ENCODE measurements at regions not wholly inside any gene's neighbourhood (a gene's known extent, or its start where the extent isn't known, plus 50 kb on each side); places are given as distances from the start of the nearest gene placed in this dataset.

DNA sequence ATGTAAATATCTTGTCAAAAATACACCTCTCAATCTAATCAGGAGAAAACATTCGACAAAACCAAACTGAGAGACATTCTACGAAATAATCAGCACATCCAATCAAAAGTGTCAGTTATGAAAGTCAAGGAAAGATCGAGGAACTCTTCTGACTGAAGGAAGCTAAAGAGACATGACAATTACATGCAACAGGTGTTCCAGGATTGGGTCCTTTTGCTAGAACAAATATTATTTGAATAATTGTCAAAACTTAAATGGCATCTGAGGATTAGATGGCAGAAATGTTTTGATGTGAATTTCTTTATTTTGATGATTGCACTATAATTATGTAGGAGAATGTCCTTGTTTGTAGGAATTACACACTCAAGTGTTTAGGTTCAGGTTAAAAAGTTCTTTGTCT is 124.1 kb upstream of the HES1 start:
- H3K36me3 Mint-ChIP-seq (ENCODE audit: low read depth) = no peaks in the 10 kb centered on the region
- DNase-seq = no peak
- no peaks in the 10 kb centered on the region for H3K9me3 Mint-ChIP-seq
- no peak overlapping the region for H3K27ac Mint-ChIP-seq
- TF ChIP-seq, protein P1, sequence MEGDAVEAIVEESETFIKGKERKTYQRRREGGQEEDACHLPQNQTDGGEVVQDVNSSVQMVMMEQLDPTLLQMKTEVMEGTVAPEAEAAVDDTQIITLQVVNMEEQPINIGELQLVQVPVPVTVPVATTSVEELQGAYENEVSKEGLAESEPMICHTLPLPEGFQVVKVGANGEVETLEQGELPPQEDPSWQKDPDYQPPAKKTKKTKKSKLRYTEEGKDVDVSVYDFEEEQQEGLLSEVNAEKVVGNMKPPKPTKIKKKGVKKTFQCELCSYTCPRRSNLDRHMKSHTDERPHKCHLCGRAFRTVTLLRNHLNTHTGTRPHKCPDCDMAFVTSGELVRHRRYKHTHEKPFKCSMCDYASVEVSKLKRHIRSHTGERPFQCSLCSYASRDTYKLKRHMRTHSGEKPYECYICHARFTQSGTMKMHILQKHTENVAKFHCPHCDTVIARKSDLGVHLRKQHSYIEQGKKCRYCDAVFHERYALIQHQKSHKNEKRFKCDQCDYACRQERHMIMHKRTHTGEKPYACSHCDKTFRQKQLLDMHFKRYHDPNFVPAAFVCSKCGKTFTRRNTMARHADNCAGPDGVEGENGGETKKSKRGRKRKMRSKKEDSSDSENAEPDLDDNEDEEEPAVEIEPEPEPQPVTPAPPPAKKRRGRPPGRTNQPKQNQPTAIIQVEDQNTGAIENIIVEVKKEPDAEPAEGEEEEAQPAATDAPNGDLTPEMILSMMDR (IDR thresholded peaks at IDR 0.05) = no peak
- H3K4me3 Mint-ChIP-seq = no peak overlapping the region
- H3K4me1 Mint-ChIP-seq = peaks cover 35% of the 10 kb centered on the region
- H3K27me3 Mint-ChIP-seq (ENCODE audit: low read depth, poor library complexity) = peaks cover 35% of the 10 kb centered on the region

DNA sequence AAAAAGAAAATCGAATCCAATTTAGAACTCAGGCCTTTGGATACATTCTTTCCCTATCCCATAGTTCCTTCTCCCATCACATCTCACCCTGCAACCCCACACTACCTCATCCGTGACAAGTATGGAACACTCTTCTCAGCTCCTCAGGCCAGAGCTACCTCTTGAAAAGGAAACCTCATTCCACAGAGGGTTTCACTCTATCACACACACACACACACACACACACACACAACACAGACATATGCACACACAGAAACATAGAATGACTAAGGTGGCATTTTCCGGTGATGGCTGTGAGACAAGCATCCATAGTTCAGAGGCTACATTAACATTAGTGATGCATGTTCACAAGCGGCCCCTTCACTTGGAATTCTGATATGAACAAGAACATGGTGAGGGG is 122.0 kb upstream of the HES1 start:
- no peaks in the 10 kb centered on the region for H3K36me3 Mint-ChIP-seq (ENCODE audit: low read depth)
- H3K27me3 Mint-ChIP-seq (ENCODE audit: low read depth, poor library complexity) = peaks cover 32% of the 10 kb centered on the region
- peaks cover 21% of the 10 kb centered on the region for H3K4me1 Mint-ChIP-seq
- TF ChIP-seq, protein P1 (IDR thresholded peaks at IDR 0.05) = no peak
- no peak overlapping the region for H3K27ac Mint-ChIP-seq
- no peak overlapping the region for H3K4me3 Mint-ChIP-seq
- DNase-seq = no peak
- H3K9me3 Mint-ChIP-seq = no peaks in the 10 kb centered on the region

DNA sequence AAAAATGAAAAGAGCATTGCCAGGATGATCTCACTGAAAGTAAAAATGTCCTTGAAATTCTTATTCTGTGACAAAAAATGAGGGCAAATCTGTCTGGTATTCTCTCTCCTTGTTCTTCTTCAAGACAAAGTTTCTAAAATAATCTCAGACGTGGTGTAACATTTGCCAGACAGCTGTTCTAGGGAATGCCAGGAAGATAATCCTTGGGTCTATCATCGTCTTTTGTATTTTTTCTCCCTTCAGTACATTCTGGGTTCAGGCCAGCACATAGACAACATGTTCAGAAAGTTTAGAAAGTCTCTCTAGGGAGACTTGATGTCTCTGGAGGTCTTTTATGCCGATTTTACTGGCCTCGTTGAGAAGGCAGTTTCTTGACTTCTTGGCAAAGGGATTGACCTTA is 121.2 kb upstream of the HES1 start:
- no peak for DNase-seq
- H3K36me3 Mint-ChIP-seq (ENCODE audit: low read depth) = no peaks in the 10 kb centered on the region
- TF ChIP-seq, protein P1 (IDR thresholded peaks at IDR 0.05) = no peak
- peaks cover 21% of the 10 kb centered on the region for H3K4me1 Mint-ChIP-seq
- H3K27me3 Mint-ChIP-seq (ENCODE audit: low read depth, poor library complexity) = peaks cover 25% of the 10 kb centered on the region
- no peak overlapping the region for H3K4me3 Mint-ChIP-seq
- H3K27ac Mint-ChIP-seq = no peak overlapping the region
- H3K9me3 Mint-ChIP-seq = no peaks in the 10 kb centered on the region

DNA sequence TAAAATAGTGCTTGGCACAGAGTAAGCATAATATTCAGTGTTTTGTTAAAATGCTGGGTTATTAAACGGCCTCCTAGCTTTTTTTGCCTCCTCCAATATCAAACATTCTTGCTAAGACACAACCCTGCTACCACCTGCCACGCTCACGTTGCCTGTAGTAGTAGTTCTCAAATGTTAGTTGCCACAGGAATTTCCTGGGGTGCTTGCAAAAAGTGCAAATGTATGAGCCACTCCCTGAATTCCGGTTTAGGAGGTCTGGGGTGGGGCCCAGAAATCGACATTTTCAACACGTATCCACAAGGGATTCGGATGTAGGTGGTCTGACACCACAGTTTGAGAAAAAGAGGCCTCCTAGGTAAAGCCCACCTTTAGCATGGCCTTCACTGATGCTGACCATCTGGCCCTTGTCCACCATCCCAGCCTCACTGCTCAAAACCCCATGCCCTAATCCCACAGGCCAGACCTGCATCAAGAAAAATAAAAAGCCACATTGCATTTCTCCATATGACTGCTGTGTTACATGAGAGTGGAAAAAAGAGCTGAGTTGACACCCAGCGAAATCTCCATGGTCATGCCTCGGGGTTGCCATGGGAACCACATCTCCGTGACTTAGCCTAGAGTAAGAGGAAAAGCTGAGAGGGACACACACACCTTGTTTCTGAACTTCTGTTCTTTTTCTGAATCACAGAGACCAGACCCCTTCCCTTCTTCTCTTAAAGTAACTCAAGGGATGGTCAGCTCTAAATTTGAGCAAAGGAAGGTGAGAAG is 116.4 kb upstream of the HES1 start:
- H3K27me3 Mint-ChIP-seq (ENCODE audit: low read depth, poor library complexity) = peaks cover 17% of the 10 kb centered on the region
- no peak overlapping the region for H3K27ac Mint-ChIP-seq
- peaks cover 53% of the 10 kb centered on the region for H3K4me1 Mint-ChIP-seq

DNA sequence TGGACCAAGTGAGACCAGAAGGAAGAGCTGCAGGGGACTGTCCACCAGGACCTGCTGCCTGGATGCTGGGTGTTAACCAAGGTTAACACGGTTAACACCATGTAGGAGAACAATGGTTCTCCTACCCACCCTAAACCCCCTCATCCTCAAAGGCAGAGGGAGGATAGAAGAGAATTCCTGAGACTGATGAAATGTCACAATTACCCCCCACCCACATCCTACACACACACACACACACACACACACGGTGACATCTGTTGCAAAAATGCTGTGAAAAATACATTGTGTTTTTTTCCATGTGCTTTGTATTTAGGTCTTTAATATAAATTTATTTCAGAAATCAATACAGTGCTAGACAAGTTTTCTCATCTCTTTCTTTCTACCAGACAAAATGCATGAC is 113.9 kb upstream of the HES1 start:
- Mint-ChIP-seq H3K27me3 (ENCODE audit: low read depth, poor library complexity) (peaks cover 14% of the 10 kb centered on the region), H3K27ac (no peak overlapping the region)

More for the DNA sequence above, 116.4 kb upstream of the HES1 start:
- Mint-ChIP-seq H3K36me3 (ENCODE audit: low read depth) (no peaks in the 10 kb centered on the region), H3K4me3 (no peak overlapping the region), H3K9me3 (no peaks in the 10 kb centered on the region)
- TF ChIP-seq, protein P1 (IDR thresholded peaks at IDR 0.05) = no peak
- DNase-seq = peak; percentile 54

More for the DNA sequence above, 113.9 kb upstream of the HES1 start:
- H3K36me3 Mint-ChIP-seq (ENCODE audit: low read depth) = no peaks in the 10 kb centered on the region
- DNase-seq = no peak
- H3K4me1 Mint-ChIP-seq = peaks cover 66% of the 10 kb centered on the region
- H3K4me3 Mint-ChIP-seq = no peak overlapping the region
- no peaks in the 10 kb centered on the region for H3K9me3 Mint-ChIP-seq
- TF ChIP-seq, protein P1 (IDR thresholded peaks at IDR 0.05) = no peak

Measured in nephron progenitor cell (in vitro differentiated cells).